ENCODE measurements at regions not wholly inside any gene's neighbourhood (a gene's known extent, or its start where the extent isn't known, plus 50 kb on each side); places are given as distances from the start of the nearest gene placed in this dataset.

DNA sequence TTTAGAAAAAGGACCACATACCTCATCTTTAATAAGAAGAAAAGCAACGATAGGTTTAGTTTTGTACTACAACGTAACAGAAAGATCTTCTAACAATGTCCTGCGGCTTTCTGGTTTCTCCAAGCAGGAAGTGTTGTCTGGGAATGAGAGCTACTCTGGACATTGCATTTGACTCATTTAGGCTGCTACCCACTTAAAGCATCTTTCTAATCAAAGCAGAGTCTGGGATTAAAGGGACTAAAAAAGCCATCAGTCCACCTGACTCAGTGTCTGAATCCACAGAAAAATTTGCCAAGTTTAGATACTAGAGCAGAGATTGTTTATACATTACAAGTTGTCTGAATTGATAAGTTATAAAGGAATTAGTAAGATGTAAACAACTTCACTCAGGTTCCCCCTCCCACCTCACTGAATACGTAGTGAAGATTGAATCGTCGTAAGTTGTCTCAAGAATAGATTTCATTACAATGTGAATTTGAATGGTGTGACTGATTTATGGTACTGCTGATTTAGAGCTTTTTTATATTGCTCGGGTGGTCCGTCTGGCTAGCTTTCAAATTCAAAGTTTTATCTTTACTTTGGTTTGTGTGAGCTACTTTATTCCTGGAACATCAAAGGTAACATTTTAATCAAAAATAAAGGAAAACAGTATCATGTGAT is 70.2 kb upstream of the SMIM21 start:
- peaks cover 28% of the 10 kb centered on the region for H3K4me1 ChIP-seq
- H3K27me3 ChIP-seq (ENCODE audit: low read depth), result no peaks in the 10 kb centered on the region
- peak; percentile 32 to 79 for DNase-seq (ENCODE audit: low spot score in 2 of 2)
- H3K36me3 ChIP-seq (replicated peaks), result no peaks in the 10 kb centered on the region
- in situ Hi-C loops (cut with MboI; ENCODE audit: low sequenced_read_pairs), result loop anchor here (25.0 kb wide), 1 partner anchor 310 kb away; no protein-coding TSS in a partner anchor
- H3K9me3 ChIP-seq, result no peaks in the 10 kb centered on the region
- no peak overlapping the region for H3K4me3 ChIP-seq

DNA sequence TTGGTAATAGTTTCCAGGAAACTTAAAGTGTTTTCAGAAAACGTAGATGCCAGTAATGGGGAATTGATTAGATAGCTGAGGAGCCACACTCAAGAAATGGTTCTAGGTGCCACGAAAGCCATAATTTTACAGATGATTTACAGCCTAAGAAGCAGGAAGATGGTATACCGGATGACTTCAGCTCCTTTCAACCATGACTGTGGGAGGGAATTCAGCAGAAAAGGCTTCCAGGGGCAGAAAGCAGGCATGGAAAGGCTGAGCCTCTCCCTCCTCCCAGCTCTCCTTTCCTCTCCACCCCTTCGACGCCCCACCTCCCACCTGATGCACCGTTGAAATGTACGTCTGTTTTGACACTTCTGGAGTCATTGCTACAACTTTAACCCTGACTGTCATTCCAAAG is 68.6 kb upstream of the SMIM21 start:
- Histone ChIP-seq H3K4me1 (peaks cover 28% of the 10 kb centered on the region), H3K27me3 (ENCODE audit: low read depth) (no peaks in the 10 kb centered on the region; the same call in 1 of the 2 replicates), H3K36me3 (replicated peaks) (no peaks in the 10 kb centered on the region), H3K4me3 (no peak overlapping the region), H3K9me3 (no peaks in the 10 kb centered on the region)
- DNase-seq (ENCODE audit: low spot score in 2 of 2), result no peak
- in situ Hi-C loops (cut with MboI; ENCODE audit: low sequenced_read_pairs), result loop anchor here (25.0 kb wide), 1 partner anchor 309 kb away; no protein-coding TSS in a partner anchor

DNA sequence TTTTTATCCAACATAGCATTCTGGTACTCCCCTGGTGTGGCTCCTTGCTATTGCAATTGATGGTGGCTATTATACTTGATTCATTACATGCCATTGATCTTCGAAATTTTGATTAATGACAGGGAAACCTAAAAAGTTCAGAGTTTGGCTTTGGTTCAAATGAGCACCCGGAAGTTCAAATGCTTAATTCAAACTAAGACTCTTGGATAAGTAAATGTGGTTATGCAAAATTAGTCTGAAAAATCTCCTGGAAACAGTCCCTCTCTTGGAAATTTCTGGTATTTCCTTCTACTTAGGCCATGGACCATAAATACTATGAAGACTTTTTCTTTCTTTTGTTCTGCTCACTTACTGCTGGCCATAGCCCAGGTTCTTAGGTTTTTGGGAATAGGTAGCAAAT is 65.3 kb upstream of the SMIM21 start:
- Histone ChIP-seq H3K4me3 (no peak overlapping the region), H3K27me3 (ENCODE audit: low read depth) (no peaks in the 10 kb centered on the region; the same call in 1 of the 2 replicates), H3K36me3 (replicated peaks) (no peaks in the 10 kb centered on the region), H3K9me3 (no peaks in the 10 kb centered on the region), H3K4me1 (peaks cover 6% of the 10 kb centered on the region; the same call in 1 of the 2 replicates)
- in situ Hi-C loops (cut with MboI; ENCODE audit: low sequenced_read_pairs), result loop anchor here (25.0 kb wide), 1 partner anchor 306 kb away; no protein-coding TSS in a partner anchor
- DNase-seq (ENCODE audit: low spot score in 2 of 2), result no peak

DNA sequence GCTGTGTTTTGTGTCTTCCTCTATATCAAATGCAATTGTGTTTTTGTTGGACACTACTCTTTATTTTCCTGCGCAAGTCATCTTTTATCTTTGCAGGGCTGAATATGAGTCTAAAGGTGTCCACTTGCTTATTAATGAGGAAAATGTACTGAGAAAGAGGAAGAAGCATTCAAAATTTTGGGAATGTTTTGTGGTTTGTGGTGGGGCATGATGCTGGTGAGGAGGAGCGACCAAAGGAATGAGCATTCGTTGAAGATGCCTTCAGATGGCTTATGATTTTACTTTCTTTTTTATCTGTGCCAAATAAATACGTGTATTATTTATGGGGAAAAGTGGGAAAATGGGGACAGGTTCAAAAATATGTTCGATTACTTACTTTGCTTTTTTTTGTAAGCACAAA is 63.9 kb upstream of the SMIM21 start:
- in situ Hi-C loops (cut with MboI; ENCODE audit: low sequenced_read_pairs), result loop anchor here (25.0 kb wide), 1 partner anchor 304 kb away; no protein-coding TSS in a partner anchor
- H3K27me3 ChIP-seq (ENCODE audit: low read depth), result no peaks in the 10 kb centered on the region; the same call in 1 of the 2 replicates

DNA sequence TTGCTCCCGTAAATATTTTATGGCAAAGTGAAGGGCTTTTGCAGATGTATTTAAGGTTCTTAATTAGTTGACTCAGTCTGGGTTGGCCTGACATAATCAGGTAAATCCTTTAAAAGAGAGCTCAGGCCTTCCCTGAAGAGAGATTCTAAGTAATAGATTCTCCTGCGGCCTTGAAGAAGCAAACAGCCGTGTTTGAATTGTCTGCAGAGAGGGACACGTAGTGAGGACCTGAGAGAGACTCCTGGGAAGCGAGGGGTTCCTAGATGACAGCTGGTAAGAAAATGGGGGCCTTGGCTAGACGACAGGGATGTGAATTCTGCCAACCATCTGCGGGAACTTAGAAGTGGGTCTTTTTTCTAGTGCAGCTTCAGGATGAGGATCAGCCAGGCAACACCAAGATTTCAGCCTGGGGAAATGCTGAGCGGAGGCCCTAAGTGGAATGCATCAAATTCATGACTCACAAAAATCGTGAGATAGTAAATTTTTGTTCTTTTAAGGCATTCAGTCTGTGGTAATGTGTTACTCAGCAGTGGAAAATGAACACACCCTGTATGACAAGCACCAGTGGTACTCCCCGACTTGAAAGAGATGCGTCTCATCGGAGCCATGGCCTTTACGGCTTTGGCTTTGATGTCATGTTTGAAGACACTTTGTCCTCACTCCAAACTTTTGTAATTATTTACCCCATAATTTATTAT is 62.1 kb upstream of the SMIM21 start:
- Histone ChIP-seq H3K4me3 (no peak overlapping the region), H3K9me3 (no peaks in the 10 kb centered on the region), H3K4me1 (no peaks in the 10 kb centered on the region), H3K36me3 (replicated peaks) (no peaks in the 10 kb centered on the region), H3K27me3 (ENCODE audit: low read depth) (no peaks in the 10 kb centered on the region; the same call in 1 of the 2 replicates)
- in situ Hi-C loops (cut with MboI; ENCODE audit: low sequenced_read_pairs), result loop anchor here (25.0 kb wide), 1 partner anchor 302 kb away; no protein-coding TSS in a partner anchor
- DNase-seq (ENCODE audit: low spot score in 2 of 2), result no peak

More for the DNA sequence above, 63.9 kb upstream of the SMIM21 start:
- no peaks in the 10 kb centered on the region for H3K4me1 ChIP-seq
- H3K4me3 ChIP-seq, result no peak overlapping the region
- DNase-seq (ENCODE audit: low spot score in 2 of 2), result no peak
- no peaks in the 10 kb centered on the region for H3K36me3 ChIP-seq (replicated peaks)
- H3K9me3 ChIP-seq, result no peaks in the 10 kb centered on the region

DNA sequence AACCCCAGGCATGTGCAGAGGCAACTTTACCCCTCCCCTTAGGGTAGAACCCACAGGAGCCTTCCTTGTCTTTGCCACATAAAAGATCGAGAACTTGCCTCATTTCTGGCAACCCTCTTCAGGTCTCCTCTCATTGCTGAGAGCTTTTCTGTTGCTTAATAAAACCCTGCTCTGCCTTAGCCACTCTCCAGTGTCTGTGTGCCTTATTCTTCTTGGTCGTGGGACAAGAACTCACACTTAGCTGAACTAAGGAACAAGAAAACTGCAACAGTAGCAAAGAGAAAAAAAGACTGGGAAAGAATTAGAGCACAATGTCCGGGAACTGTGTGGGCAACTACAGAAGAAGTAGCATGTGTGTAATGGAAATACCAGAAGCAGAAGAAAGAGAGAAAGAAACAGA is 56.2 kb upstream of the SMIM21 start:
- H3K27me3 ChIP-seq (ENCODE audit: low read depth), result no peaks in the 10 kb centered on the region
- DNase-seq (ENCODE audit: low spot score in 2 of 2), result no peak
- H3K9me3 ChIP-seq, result peaks cover 3% of the 10 kb centered on the region; the same call in 1 of the 2 replicates
- peaks cover 5% of the 10 kb centered on the region for H3K4me1 ChIP-seq
- H3K36me3 ChIP-seq (replicated peaks), result no peaks in the 10 kb centered on the region
- no peak overlapping the region for H3K4me3 ChIP-seq
- in situ Hi-C loops (cut with MboI; ENCODE audit: low sequenced_read_pairs), result loop anchor here (25.0 kb wide), 1 partner anchor 296 kb away; no protein-coding TSS in a partner anchor

DNA sequence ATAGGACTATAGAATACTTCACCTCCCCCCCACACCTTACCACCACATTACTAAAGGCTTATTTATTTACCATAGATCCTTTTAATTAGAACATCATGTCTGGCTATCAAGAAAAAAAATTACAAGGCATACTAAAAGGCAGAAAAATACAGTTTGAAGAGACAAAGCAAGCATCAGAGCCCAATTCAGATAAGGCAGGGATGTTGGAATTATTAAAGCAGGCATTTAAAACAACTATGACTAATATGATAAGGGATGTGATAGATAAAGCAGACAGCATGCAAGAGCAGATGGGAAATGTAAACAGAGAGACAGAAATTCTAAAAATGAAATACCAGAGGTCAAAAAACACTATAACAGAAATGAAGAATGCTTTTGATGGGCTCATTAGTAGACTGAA is 55.4 kb upstream of the SMIM21 start:
- no peaks in the 10 kb centered on the region for H3K36me3 ChIP-seq (replicated peaks)
- peaks cover 6% of the 10 kb centered on the region for H3K4me1 ChIP-seq
- no peak for DNase-seq (ENCODE audit: low spot score in 2 of 2)
- in situ Hi-C loops (cut with MboI; ENCODE audit: low sequenced_read_pairs), result loop anchor here (25.0 kb wide), 1 partner anchor 296 kb away; no protein-coding TSS in a partner anchor
- peaks cover 3% of the 10 kb centered on the region; the same call in 1 of the 2 replicates for H3K9me3 ChIP-seq
- H3K4me3 ChIP-seq, result no peak overlapping the region
- no peaks in the 10 kb centered on the region for H3K27me3 ChIP-seq (ENCODE audit: low read depth)

- H3K4me3 ChIP-seq, result no peak overlapping the region
- in situ Hi-C loops (cut with MboI; ENCODE audit: low sequenced_read_pairs), result loop anchor here (25.0 kb wide), 1 partner anchor 293 kb away; no protein-coding TSS in a partner anchor
- H3K4me1 ChIP-seq, result peaks cover 10% of the 10 kb centered on the region
- no peaks in the 10 kb centered on the region for H3K36me3 ChIP-seq (replicated peaks)
- no peaks in the 10 kb centered on the region for H3K27me3 ChIP-seq (ENCODE audit: low read depth)
- no peak for DNase-seq (ENCODE audit: low spot score in 2 of 2)
- peaks cover 3% of the 10 kb centered on the region; the same call in 1 of the 2 replicates for H3K9me3 ChIP-seq
These were observed 53.0 kb upstream of the SMIM21 start for GRCh38 chr18:75480487-75480886.

DNA sequence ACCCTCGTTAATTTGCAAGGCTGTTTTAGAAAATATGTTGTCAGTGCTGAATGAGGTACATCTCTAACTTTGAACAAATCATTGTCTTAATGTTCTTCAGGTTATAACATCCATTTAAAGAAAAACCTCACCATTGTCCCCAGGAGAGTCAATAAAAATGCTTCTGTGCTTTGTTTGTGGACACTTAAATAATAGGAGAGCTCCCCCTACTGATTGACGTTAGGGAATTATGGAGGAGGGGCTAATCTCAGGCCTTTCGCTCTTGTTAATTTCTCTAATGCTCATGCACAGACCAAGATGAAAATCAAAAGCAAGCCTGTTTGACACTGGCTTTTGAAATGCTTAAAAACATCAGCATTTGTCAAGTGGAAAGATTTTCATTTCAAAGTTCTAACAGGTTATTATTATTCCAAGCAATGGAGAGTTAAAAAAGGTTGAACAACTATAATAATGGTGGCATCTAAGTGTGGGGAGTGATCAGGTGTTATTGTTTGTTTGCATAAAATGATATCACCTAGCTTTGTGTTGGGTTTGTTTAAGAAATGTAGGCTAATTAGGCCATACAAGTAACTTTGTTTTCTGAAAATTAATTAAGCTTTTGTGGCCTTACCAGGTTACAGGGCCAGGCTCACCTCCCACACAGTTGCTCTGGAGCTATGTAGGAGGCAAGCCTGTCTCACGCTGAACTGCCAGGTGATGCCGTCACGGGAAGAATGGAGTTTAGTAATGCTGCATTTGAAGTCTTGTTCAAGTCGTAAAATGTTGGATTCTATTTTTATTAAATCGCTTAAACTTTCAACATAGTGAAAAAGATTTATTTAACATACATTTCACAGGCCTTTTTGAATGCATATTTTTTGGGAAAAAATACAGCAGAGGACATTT is 51.7 kb upstream of the SMIM21 start:
- Histone ChIP-seq H3K36me3 (replicated peaks) (no peaks in the 10 kb centered on the region), H3K4me3 (no peak overlapping the region), H3K27me3 (ENCODE audit: low read depth) (no peaks in the 10 kb centered on the region), H3K4me1 (peaks cover 16% of the 10 kb centered on the region), H3K9me3 (peaks cover 3% of the 10 kb centered on the region; the same call in 1 of the 2 replicates)
- in situ Hi-C loops (cut with MboI; ENCODE audit: low sequenced_read_pairs), result loop anchor here (25.0 kb wide), 1 partner anchor 292 kb away; no protein-coding TSS in a partner anchor
- peak; percentile 29 to 63 for DNase-seq (ENCODE audit: low spot score in 2 of 2)

DNA sequence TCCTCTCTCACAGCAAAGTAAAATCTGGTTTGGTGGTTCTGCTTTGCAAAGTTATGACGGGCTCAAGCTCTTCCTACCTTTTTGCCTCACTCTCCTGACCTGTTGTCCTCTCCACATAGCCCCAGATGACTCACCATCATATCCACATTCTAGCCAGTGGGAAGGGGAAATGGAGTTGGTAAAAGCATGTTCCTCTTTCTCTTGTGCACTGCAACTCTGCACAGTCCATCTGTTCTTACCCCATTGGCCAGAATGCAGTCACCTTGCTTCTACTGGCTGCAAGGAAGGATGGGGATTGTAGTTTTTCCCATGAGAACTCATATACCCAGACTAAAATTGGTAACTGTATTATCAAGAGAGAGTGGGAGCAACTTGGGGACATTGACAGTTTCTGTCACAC is 50.4 kb upstream of the SMIM21 start:
- in situ Hi-C loops (cut with MboI; ENCODE audit: low sequenced_read_pairs), result loop anchor here (25.0 kb wide), 1 partner anchor 291 kb away; no protein-coding TSS in a partner anchor
- no peaks in the 10 kb centered on the region for H3K27me3 ChIP-seq (ENCODE audit: low read depth)
- peaks cover 16% of the 10 kb centered on the region for H3K4me1 ChIP-seq
- peaks cover 2% of the 10 kb centered on the region; the same call in 1 of the 2 replicates for H3K9me3 ChIP-seq
- H3K36me3 ChIP-seq (replicated peaks), result no peaks in the 10 kb centered on the region
- no peak overlapping the region for H3K4me3 ChIP-seq
- no peak for DNase-seq (ENCODE audit: low spot score in 2 of 2)

Measured in HAP-1 (cell line).